GM12865 (cell line): ENCODE measurements at regions not wholly inside any gene's neighbourhood (a gene's known extent, or its start where the extent isn't known, plus 50 kb on each side); places are given as distances from the start of the nearest gene placed in this dataset.

Source experiments
- DNase-seq: peaks from one replicate; pipeline ENCODE4 v3.0.0; 2010; ENCODE audit warnings: low read depth
- H3K4me3 ChIP-seq: 2 replicates; pipeline ENCODE4 v1.5.1; 2011; ENCODE audit warnings: mild to moderate bottlenecking, low read depth, low read length, control low read depth
- TF ChIP-seq, protein P1 (sequence below): IDR thresholded peaks from 2 replicates; pipeline ENCODE4 v1.5.1; 2011; ENCODE audit warnings: low read length, control low read depth, low read depth, inconsistent platforms; ENCODE audit not compliant: insufficient read depth; ENCODE audit errors: missing control alignments

GRCh38 chr7:54817152-54817551, 58.1 kb upstream of the SEC61G start:
- no peak overlapping the region for H3K4me3 ChIP-seq
- TF ChIP-seq, protein P1, sequence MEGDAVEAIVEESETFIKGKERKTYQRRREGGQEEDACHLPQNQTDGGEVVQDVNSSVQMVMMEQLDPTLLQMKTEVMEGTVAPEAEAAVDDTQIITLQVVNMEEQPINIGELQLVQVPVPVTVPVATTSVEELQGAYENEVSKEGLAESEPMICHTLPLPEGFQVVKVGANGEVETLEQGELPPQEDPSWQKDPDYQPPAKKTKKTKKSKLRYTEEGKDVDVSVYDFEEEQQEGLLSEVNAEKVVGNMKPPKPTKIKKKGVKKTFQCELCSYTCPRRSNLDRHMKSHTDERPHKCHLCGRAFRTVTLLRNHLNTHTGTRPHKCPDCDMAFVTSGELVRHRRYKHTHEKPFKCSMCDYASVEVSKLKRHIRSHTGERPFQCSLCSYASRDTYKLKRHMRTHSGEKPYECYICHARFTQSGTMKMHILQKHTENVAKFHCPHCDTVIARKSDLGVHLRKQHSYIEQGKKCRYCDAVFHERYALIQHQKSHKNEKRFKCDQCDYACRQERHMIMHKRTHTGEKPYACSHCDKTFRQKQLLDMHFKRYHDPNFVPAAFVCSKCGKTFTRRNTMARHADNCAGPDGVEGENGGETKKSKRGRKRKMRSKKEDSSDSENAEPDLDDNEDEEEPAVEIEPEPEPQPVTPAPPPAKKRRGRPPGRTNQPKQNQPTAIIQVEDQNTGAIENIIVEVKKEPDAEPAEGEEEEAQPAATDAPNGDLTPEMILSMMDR, result no peak
- no peak for DNase-seq

- DNase-seq, result peak; percentile 7
- no peak overlapping the region for H3K4me3 ChIP-seq
- TF ChIP-seq, protein P1, result no peak
These were observed 64.8 kb upstream of the SEC61G start for GRCh38 chr7:54823776-54824175.

DNA sequence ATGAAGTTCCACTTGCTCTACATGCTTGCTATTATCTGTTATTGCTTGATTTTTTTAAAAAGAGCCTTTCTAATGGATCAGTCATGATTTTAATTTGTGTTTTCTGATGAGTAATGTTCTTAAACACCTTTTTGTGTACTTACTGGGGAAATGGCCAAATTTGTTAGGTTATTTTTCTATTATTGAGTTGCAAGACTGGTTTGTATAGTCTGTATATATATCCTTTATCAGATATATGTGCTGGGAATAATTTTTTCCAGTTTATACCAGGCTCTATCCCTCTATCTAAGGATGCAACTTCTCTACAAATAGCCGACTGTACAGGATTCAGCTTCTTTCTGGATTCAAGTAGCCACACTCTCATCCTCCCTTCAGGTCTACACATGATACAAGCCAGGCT, 65.6 kb upstream of the SEC61G start:
- no peak overlapping the region for H3K4me3 ChIP-seq
- TF ChIP-seq, protein P1, result no peak
- DNase-seq, result no peak

- DNase-seq, result no peak
- no peak overlapping the region for H3K4me3 ChIP-seq
- TF ChIP-seq, protein P1, result no peak
These were observed 66.4 kb upstream of the SEC61G start for GRCh38 chr7:54825368-54825767.

GRCh38 chr7:54827734-54828133, 68.7 kb upstream of the SEC61G start:
- TF ChIP-seq, protein P1, result no peak

GRCh38 chr7:54831046-54831643, 72.1 kb upstream of the SEC61G start:
- H3K4me3 ChIP-seq, result no peak overlapping the region
- no peak for DNase-seq
- TF ChIP-seq, protein P1, result no peak

More at GRCh38 chr7:54827734-54828133, 68.7 kb upstream of the SEC61G start:
- no peak overlapping the region for H3K4me3 ChIP-seq
- DNase-seq, result no peak

- no peak for DNase-seq
- TF ChIP-seq, protein P1, result no peak
- no peak overlapping the region for H3K4me3 ChIP-seq
These were observed 72.7 kb upstream of the SEC61G start for GRCh38 chr7:54831644-54832095.
